ENCODE measurements at regions not wholly inside any gene's neighbourhood (a gene's known extent, or its start where the extent isn't known, plus 50 kb on each side); places are given as distances from the start of the nearest gene placed in this dataset.

DNA sequence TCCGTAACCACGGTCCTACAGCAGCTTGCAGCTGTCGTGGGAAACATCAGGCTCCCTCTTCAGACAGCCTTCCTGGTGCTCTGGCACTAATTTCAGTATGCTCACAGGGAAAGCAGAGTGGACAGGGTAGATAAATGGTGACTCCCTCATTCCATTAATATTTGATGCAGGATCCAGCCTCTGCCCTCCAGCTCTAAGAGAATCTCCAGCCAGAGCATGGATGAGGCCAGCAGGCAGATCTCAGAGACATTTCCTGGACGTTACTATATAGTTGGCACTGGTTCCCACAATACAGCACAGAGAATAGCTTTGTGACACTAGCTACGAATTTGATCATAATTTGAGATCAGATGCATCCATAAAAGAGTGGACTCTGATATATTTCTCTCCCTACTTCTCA lies 341.4 kb downstream of the LIG4 start:
- intact Hi-C loops (cut with DNase I), result no loop called here
- Histone ChIP-seq H3K9me3 (peaks cover 0 to 7% (median 4%) of the 10 kb centered on the region in 3 donors), H3K4me3 (no peak overlapping the region), H3K4me1 (no peaks in the 10 kb centered on the region), H3K27me3 (peaks cover 0 to 12% (median 0%) of the 10 kb centered on the region in 4 donors), H3K36me3 (no peaks in the 10 kb centered on the region), H3K27ac (no peak overlapping the region)
- TF ChIP-seq, protein P1, sequence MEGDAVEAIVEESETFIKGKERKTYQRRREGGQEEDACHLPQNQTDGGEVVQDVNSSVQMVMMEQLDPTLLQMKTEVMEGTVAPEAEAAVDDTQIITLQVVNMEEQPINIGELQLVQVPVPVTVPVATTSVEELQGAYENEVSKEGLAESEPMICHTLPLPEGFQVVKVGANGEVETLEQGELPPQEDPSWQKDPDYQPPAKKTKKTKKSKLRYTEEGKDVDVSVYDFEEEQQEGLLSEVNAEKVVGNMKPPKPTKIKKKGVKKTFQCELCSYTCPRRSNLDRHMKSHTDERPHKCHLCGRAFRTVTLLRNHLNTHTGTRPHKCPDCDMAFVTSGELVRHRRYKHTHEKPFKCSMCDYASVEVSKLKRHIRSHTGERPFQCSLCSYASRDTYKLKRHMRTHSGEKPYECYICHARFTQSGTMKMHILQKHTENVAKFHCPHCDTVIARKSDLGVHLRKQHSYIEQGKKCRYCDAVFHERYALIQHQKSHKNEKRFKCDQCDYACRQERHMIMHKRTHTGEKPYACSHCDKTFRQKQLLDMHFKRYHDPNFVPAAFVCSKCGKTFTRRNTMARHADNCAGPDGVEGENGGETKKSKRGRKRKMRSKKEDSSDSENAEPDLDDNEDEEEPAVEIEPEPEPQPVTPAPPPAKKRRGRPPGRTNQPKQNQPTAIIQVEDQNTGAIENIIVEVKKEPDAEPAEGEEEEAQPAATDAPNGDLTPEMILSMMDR (IDR thresholded peaks at IDR 0.05), result no peak
- DNase-seq, result no peak
- 36 to 61% methylated on average over 5 of the region's 5 CpGs for WGBS, 2 donors

DNA sequence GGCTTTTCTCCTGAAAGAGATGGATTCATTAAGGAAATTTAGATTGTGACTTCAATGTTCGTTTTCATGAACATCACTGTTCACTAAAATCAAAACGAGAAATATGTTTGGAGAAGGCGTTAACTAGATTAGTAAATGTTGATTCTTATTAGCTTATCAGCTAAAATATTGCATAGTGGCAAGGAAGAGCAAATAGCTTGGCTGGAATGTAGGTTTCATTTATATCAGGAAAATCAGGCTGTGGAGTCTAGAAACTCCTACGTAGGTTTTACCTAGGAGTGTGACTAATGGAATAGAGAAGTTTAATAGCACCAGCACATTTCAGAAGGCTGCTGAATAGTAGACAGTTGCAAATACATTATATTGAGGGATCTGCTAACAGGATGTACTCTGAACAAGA lies 344.9 kb downstream of the LIG4 start:
- H3K36me3 ChIP-seq, result no peaks in the 10 kb centered on the region
- 45 to 59% methylated on average over 4 of the region's 4 CpGs for WGBS, 2 donors
- intact Hi-C loops (cut with DNase I), result no loop called here
- H3K9me3 ChIP-seq, result peaks cover 0 to 4% (median 0%) of the 10 kb centered on the region in 3 donors
- H3K27me3 ChIP-seq, result peaks cover 0 to 47% (median 3%) of the 10 kb centered on the region in 4 donors
- H3K4me3 ChIP-seq, result no peak overlapping the region
- no peak for DNase-seq
- TF ChIP-seq, protein P1 (IDR thresholded peaks at IDR 0.05), result no peak
- no peak for TF ChIP-seq POLR2A (IDR thresholded peaks at IDR 0.05)
- H3K4me1 ChIP-seq, result peaks cover 0 to 24% (median 3%) of the 10 kb centered on the region in 3 donors
- H3K27ac ChIP-seq, result no peak overlapping the region

DNA sequence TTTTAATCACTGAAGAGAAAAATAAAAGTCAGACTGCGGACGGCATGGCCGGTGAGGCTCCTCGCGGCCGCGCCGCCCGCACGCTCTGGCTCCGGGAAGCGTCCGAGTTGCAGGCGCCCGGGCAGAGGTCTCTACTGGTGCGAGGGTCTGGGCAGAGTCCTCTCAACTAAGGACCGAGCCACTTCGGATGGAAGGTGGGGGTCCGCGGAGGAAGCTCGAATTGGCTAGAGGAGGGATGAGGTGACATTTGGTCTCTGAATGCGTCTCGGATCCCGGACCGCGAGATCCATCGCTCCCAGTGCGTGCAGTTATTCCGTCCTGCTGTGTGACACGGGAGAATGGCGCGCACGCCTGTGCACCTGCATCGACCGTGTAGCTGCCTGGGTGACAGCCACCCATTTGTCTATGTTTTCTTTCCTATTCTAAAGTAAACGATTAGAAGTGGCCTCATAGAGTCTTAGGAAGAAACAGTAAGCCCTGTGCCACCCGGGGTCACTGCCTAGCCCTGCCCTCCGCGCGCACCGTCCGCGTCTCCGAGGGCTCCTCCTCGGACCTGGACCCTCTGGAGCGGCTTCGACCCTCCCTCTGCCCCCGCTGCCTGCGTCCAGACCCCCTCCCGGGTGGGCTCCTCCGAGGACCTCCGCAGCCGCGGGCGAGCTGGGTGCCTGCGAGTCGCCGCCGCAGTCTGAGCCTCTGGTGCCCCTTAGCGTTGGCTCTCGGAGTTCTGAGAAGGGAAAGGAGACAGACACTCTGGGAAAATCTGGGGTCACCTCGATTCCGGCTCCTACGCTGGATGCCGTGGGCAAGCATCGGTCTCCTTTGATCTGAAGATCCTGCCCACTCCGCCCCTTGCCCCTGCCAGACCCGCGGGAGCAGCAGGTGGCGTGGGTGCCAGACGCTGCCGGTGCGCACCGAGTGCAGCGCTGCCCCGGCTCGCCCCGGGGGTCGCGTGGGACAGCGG lies 347.4 kb downstream of the LIG4 start:
- no peak for DNase-seq
- Histone ChIP-seq H3K4me1 (peaks cover 0 to 24% (median 3%) of the 10 kb centered on the region in 3 donors), H3K27me3 (peaks cover 0 to 56% (median 3%) of the 10 kb centered on the region in 4 donors), H3K4me3 (peak overlapping the region; percentile 9 to 62 (median 34)), H3K9me3 (no peaks in the 10 kb centered on the region), H3K27ac (no peak overlapping the region), H3K36me3 (no peaks in the 10 kb centered on the region)
- 9 to 15% methylated on average over 16 to 22 of the region's 81 CpGs for WGBS, 2 donors
- TF ChIP-seq, protein P1 (IDR thresholded peaks at IDR 0.05), result no peak
- no peak for TF ChIP-seq POLR2A (IDR thresholded peaks at IDR 0.05)
- intact Hi-C loops (cut with DNase I), result no loop called here

DNA sequence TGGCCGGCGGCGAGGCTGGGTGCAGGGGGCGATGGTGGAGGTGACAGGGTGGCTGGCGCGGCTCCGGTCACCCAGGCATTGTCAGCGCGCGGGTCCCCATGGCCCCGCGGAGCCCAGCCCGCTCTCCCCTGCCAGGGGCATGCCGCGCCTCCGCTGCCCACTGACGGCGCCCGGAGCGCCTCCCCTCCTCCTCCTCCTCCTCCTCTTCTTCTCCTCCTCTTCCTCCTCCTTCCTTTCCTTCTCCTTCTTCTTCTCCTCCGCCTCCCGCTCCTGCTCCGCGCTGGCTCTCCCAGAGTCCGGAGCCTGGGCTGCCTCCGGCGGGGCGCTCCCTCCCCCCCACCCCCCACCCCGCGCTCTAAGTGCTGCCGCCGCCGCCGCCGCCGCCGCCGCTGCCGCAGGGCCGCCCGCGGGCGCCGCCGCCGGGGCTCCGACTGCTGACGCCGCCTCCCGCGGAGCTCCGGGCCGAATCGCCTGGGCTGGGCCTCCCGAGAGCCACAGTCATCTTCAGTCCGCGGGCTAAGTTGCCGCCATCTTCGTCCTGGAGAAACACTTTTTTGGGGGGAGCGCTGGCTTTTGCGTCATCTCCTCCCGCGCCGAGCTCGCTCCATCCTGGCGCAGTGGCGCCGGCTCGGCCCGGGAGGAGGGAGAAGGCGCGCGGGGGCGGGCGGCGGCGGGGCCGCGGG lies 348.3 kb downstream of the LIG4 start:
- H3K36me3 ChIP-seq, result no peaks in the 10 kb centered on the region
- no peak for DNase-seq
- no peaks in the 10 kb centered on the region for H3K9me3 ChIP-seq
- H3K4me3 ChIP-seq, result peak overlapping the region; percentile 9 to 62 (median 34)
- H3K27me3 ChIP-seq, result peaks cover 0 to 56% (median 3%) of the 10 kb centered on the region in 4 donors
- TF ChIP-seq, protein P1 (IDR thresholded peaks at IDR 0.05), result no peak
- TF ChIP-seq POLR2A (IDR thresholded peaks at IDR 0.05), result no peak
- WGBS, 2 donors, result 2 to 8% methylated on average over 15 to 25 of the region's 79 CpGs
- H3K27ac ChIP-seq, result no peak overlapping the region
- peaks cover 0 to 24% (median 3%) of the 10 kb centered on the region in 3 donors for H3K4me1 ChIP-seq
- intact Hi-C loops (cut with DNase I), result no loop called here
